Left renal cortex interstitium (tissue), 4 donors: ENCODE measurements at regions not wholly inside any gene's neighbourhood (a gene's known extent, or its start where the extent isn't known, plus 50 kb on each side); places are given as distances from the start of the nearest gene placed in this dataset.

ENCODE experiments used
- DNase-seq, 4 donors: peaks; one replicate each; pipeline ENCODE4 v3.0.0-alpha.2; 2013; ENCODE audit warnings: low read depth in 4 of 4, low spot score in 2 of 4, missing footprints in 1 of 4

DNA sequence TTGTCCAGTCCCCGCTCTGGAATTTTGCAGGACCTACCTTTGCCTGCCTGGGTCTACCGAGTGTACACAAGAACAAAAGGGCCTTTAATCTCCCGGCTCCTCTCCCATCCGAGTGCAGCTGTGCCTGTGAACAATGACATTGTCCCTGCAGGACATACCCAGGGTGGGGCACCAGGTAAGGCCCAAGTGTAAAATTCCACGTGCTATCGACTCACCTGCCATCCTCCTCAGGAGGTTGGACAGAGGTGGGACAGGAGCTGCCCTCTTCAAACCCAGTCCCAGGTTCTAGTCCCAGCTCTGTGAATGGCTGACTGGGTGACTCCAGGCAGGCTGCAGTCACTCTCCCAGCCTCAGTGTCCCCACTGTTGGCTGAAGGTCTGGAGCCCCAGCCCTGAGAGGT, 159.6 kb upstream of the ALDH1B1 start:
- DNase-seq = no peak

DNA sequence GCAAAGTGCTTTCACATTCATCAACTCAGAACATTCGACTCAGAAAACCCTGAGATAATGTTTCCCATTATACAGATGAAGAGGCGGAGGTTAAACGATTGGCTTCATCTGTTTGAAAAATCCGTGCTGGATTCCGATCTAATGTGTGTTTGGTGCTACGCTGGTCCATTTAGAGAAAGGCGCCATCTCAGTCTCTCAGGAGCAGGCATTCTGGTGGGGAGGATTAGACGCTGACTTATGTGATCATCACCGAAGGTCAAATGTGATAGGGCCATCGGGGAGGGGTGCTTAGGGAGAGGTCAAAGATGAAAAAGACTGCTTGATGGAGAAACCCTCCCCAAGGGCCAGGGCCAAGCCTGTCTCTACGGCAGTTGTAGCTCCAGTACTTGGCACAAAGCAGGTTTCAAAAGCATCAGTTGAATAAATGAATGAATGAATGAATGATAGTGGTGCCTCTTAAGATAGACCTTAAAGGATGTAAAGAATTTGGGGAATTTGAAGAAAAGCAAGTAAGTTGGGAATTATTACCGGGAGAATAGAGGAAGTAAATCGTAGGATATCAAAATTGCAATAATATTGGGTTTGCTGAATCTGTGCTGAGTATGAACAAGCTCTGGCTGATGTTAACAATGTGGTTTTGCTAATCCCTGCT, 160.6 kb upstream of the SHB start:
- no peak for DNase-seq

DNA sequence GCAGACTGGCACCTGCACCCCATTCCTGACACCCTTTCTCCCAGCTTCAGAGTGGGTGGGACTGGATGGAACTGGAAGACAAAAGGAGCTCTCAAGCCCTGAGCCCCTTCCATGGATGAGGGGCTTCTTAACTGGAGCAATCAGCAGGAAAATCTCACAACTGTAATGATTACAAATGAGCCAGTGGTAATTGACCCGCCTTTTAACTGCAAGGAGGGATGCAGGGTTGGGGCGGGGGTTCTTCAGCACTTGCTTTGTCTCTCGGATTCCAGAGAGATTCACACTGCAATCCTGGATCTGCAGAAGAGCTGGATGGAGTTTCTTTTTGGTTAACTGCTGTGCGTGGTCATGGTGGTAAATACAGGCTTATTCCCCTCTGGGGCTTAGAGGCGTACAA, 160.1 kb upstream of the SHB start:
- no peak for DNase-seq

DNA sequence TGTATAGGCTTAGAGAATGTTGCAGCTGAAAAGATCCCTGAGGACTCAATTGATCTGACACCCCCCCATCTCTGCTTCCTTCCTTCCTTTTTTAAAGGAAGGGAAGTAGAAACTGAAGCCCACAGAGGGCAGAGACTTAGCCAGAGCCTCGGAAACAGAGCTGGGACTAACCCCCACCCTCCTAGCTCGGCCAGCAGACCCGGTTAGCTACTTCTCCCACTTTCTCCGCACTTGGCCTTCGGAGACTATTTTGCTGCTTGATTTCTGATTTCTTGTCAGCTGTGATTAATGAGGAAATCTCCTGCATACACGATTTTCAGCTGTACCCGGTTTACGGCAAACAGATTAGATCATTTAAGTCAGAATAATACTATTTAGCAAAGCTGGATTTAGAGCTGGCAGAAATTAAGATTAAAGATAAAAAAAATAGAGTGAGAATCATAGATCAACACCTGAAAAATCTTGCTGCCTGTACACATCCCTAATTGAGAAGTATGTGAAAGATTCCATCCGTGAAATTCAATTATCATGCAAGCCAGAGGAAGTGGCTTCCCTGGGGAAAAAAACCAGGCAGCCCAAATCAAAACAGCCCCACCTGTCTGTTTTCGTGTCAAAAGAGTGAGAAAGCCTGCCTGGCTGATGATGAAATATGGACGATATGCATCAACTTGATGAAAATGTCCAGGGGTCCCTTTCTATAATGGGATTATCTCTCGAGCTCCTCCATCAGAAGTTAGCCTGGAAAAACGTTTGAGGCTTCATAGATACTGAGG, 159.5 kb upstream of the SHB start:
- DNase-seq = no peak

DNA sequence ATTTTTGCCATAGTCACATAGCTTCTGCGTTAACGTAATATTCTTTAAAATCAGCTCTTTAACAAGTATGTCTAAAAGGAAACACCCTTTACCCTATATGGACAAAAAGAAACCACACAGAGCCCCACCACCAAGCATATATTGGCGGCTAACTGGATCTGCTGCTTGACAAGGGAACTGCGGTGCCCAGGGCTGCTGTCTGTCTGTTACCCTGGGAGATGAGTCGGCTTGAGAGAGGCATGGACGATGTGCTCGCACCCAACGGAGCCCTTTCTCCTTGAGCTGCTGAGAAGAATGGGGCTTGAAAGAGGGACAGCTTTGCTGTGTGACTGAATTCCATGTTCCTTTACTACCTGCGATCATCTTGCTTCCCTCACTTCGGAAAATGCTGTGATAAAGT, 158.6 kb upstream of the SHB start:
- no peak for DNase-seq

GRCh38 chr9:38227061-38227540, 158.1 kb upstream of the SHB start:
- DNase-seq = peak in 3 of 4 donors; percentile 54 to 73 (median 62)

DNA sequence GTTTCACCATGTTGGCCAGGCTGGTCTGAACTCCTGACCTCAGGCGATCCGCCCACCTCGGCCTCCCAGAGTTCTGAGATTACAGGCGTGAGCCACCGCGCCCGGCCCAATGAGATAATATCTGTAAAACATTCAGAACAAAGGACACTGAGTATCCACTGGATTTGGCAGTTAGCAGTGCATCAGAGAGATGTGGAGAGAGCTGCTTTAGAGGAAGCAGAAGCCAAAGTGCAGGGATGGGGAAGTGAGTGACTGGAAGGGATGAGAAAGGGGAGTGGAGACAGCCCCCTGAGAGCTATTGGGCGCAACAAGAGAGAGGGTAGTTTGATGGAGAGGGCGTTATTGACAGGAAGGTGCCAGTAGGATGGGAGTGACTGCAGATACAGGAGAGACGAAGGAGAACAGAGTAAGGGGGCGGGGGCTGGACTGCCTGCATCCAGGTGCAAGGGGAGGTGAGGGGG, 157.5 kb upstream of the SHB start:
- DNase-seq = no peak

GRCh38 chr9:38224941-38225340, 155.9 kb upstream of the SHB start:
- no peak for DNase-seq

DNA sequence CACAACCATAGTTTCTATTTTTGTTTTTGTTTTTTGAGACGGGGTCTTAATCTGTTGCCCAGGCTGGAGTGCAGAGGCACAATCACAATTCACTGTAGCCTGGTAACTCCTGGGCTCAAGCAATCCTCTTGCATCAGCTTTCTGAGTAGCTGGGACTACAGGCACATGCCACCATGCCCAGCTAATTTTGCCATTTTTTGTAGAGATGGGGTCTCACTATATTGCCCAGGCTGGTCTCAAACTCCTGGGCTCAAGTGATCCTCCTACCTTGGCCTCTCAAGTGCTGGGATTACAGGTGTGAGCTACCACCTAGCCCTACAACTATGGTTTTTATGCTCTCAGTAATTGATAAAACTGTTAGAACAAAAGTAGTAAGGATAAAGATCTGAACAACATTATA, 147.5 kb upstream of the SHB start:
- no peak for DNase-seq

GRCh38 chr9:38215465-38215864, 146.4 kb upstream of the SHB start:
- no peak for DNase-seq

GRCh38 chr9:38214432-38214831, 145.4 kb upstream of the SHB start:
- no peak for DNase-seq

GRCh38 chr9:38213631-38214299, 144.7 kb upstream of the SHB start:
- no peak for DNase-seq

GRCh38 chr9:38212016-38212415, 143.0 kb upstream of the SHB start:
- DNase-seq = no peak

GRCh38 chr9:38211002-38211401, 142.0 kb upstream of the SHB start:
- no peak for DNase-seq

DNA sequence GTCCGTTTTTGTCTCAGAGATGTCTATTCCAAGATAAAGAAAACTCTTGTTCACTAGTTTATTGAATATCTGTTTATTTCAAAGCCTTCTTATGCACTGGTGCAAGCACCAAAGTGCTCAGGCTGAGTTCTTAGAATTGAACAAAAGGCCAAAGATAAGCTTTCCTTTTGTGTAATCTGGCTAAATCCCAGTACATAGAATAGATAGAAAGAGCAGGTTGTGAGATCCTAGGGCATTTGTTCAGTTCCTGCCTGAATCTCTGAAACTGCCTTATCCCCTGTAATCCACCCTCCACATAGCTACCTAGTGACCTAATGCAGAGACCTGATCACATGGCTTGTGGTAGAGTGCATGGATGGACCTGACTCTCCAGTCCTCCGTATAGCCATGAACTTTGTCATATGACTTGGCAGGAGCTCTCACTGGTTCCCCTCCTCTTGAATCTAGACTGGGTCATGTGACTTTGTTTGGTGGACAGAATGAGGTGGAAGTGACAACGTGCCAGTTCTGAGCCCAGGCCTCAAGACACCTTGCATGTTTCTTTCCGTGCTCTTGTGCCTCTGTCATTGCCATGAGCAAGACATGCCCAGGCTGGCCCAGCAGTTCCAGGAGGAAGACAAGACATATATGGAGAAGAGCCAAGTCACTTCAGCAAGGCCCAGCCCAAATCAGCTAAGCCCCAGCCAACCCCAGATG, 139.3 kb upstream of the SHB start:
- DNase-seq = no peak

DNA sequence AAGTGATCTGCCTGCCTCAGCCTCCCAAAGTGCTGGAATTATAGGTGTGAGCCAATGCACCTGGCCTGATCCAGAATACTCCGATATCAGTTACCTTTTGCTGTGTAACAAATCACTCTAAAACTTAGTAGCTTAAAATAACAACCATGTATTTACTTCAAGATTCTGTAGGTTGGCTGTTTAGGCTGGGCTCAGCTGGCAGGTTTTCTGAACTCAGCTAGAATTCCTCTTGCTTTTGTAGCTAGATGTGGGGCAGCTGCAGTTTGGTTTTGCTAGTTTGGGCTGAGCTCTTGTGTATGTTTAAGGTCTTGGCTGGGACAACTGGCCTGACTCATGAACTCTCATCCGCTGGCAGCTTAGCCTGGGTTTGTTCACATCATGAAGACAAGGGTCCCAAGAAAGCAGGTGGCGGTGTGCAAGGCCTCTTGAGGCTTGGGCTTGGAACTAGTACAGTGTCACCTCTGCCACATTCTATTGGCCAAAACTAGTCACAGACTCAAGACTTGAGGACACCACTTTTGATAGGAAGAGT, 138.3 kb upstream of the SHB start:
- DNase-seq = no peak

GRCh38 chr9:38205279-38205678, 136.3 kb upstream of the SHB start:
- DNase-seq = no peak

- no peak for DNase-seq
These were observed 133.4 kb upstream of the SHB start for GRCh38 chr9:38202336-38202938.

GRCh38 chr9:38201844-38202243, 132.8 kb upstream of the SHB start:
- no peak for DNase-seq

GRCh38 chr9:38200431-38200830, 131.4 kb upstream of the SHB start:
- no peak for DNase-seq
